GM21737 (cell line): ENCODE measurements at regions not wholly inside any gene's neighbourhood (a gene's known extent, or its start where the extent isn't known, plus 50 kb on each side); places are given as distances from the start of the nearest gene placed in this dataset.

ENCODE experiments used
- ATAC-seq: cut with Tn5 transposase; IDR thresholded peaks from one replicate; pipeline ENCODE4 v1.9.1; 2021; ENCODE audit warnings: mild to moderate bottlenecking, moderate library complexity; ENCODE audit not compliant: unreplicated experiment

DNA sequence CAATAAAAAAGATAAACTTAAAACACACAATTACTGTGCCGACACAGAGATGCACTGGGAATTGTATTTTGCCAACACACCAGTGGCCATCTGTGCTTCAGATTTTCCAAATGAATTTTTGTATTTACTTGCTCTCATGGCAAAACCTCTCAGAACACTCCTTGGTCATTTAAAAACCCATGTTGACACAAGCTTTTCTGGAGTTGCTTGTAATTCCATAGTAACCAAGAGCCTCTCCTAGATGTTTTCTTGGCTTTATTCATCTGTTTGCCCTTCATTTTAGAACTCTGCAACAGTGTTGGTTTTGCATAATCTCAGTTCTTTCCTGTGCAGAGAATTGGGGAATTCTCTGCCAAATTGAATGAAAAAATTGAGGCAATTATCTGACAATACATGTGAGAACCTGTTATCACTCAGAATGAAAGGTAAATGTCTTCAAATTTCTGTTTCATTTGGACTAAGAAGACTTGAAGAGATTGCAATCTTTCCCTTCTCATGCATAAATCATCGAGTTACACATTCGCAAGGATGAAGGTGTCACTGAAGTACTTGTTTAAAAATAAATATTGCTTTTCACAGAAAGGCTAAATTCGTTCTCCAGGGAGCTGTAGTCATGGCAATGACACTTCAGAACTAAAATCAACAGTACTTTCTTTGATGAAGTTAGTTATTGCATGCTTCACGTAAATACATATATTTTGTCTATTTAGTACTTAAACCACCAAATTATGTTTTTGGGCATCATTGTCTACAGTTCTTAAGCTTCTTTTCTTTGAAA lies 301.8 kb upstream of the CTSO start:
- no peak for ATAC-seq

DNA sequence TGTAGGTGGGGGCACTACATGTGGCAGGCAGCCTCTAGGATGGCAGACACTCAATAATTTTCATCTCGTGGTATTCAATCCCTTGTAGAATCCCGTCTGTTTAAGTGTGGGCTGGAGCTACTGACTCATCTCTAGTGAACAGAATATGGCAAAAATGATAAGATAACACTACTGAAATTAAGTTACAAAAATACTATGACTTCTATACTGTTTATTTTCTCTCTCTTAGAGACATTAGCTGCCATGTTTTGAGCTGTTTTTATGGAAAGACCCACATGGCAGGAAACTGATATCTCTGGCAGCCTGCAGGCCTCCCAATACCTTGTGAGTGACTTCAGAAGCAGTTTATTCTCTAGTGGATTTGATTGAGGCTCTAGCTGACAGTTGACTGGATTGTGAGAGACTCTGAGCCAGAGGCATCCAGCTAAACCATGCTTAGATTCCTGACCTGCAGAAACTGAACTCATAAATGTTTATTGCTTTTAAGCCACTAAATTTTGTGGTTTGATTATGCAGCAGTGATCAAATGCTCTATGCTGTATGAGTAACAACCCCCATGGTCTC lies 298.8 kb upstream of the CTSO start:
- no peak for ATAC-seq

DNA sequence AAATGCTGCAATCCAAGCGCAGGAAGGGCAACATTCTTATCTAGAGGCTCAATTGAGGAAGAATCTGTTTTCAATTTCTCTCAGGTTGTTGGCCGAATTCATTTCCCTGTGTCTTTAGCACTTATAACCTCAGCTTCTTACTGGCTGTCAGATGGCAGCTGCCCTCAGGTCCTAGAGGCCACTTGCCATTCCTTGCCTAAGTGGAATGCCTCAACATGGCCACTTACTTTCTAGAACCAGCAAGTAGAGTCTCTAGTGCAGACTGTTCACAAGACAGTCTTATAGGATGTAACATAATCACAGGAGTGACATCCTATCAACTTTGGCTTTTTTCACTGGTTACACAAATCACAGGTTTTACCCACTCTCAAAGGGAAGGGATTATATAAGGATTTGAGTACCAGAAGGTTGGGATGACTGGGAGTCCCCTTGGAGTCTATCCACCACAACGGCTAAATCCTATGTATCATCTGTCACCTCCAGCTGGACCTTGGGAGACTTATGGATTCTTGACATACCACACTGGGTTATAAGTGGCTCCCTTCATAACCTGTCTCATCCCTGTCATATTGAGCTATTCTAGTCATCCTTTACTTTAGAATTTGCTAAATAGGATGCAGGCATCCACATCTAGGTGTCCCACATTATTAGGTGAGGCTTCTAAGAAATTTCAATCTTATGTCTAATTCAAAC lies 297.9 kb upstream of the CTSO start:
- ATAC-seq, result no peak

DNA sequence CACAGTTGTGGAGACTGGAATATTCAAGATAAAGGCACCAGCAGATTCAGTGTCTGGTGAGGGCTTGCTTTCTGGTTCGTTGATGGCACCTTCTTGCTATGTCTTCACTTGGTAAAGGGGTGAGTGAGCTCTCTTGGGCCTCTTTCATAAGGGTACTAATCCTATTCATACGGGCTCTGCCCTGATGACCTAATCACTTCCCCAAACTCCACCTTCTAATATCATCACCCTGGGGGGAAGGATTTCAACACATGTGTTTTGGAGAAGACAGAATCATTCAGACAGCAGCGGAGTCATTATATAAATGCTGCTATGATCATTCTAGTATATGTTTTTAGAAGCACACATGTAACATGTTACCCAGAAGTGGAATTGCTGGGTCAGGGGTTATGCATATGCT lies 295.3 kb upstream of the CTSO start:
- ATAC-seq, result no peak

DNA sequence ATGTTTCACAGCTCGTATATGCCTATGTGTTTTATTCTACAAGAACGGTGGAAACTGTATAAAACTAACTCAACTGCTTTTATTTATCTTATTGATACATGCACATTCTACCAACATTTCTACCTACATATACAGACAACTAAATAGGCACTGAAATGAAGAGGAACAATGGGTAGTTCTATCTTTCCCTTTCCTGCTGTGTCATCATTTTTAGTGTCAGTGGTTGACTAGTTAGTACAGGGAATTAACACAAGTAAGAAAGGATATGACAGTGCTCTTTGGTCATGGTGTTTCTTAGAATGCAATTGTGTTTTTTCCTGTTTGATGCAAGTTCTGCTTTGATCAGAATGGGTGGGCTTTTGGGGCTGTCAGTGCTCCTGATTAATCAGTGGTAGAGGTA lies 293.8 kb upstream of the CTSO start:
- ATAC-seq, result no peak

DNA sequence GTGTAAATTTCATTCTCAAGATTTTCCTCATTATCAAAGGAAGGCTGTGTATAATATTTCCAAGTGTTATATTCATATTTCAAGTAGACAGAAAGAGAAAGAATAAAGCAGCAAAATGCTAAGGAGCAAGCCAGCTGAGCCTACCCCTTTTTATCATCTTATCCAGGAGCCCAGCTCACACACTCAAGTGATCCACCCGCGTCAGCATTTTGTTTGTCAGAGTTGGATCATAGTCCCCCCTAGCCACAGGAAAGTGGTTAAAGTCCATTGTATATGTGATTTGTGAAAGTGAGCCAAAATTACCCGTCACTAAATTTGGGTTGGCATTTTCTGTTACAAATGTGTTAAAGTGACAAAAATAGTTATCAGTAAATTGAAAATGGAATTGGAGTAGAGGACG lies 289.3 kb upstream of the CTSO start:
- ATAC-seq, result no peak

DNA sequence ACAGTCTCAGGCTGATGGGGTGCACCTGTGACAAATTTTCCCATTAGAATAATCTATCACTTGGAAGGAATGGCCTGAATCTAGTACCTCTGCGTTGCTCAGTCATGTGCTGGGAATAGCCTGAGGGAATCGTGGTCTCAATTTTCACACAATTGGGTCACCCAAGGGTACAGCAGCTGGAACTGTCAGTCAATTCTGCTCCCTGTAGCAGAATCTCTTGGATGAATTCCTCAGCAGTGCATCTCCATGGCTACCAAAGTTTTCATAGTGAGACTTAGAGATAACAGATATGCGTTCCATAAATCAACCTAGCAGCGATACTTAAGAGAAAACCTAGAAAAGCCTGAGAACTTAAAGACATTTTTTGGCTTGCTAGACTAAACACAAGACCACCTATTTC lies 288.7 kb upstream of the CTSO start:
- ATAC-seq, result no peak

DNA sequence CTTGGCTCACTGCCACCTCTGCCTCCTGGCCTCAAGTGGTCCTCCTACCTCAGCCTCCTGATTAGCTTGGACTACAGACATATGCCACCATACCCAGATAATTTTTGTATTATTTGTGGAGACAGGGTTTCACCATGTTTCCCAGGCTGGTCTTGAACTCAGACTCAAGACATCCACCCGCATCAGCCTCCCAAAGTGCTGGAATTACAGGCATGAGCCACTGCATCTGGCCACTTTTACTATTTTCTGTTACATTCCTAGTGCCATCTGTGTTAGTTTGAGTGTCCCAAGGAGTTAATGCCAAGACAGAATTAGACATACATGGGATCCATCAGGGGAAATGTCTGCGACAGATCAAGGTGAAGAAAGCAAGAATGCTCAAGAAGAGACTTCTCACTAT lies 288.2 kb upstream of the CTSO start:
- ATAC-seq, result no peak

DNA sequence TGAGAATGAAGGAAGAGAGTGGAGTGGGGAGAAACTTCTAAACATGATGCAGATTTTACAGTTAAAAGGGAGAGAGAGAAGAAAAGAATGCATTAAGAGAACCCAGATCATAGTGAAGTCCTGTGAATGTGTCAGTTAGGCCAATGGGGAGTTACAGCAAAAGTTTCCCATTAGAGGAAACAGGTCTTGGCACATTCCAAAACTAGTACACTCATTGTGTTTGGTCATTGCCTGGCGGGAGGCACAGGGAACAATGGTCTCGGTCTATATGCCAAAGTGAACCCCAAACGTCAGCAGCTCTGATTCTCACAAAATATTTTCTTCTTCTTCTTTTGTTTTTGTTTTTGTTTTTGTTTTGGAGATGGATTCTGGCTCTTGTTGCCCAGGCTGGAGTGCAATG lies 284.5 kb upstream of the CTSO start:
- no peak for ATAC-seq

DNA sequence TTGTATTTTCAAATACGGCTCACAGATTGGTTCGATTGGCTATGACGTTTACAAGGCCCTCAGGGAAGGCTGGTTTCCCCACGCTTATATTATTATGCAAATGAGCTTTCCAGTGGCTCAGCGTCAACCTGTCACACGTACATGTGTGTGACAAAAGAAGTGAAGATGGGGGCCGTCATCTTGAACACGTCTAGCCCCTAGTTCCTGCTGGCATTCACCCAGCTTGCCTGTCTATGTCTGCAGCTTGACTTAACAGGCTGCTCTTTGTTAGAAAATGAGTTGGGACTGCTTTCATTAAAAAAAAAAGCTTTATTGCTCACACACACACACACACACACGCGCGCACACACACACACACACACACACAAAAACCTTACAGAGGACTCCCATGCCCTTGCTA lies 283.6 kb upstream of the CTSO start:
- ATAC-seq, result no peak

DNA sequence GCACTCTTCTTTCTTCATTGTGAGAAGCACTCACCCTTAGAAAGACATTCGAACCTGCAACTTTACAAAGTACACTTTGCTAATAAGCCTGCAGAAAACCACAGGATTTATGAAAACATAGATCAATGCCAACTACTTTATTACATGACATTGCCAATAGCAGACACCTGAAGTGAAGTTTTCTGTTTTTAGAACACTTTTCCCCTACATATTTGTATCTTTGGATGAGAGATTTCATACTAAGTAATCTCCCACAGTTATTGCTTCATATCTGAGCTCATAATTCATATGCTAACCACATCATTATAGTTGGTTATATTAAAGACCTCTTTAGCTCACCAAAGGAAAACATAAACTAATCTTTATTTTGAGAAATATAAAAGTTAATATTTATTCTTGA lies 276.5 kb upstream of the CTSO start:
- no peak for ATAC-seq

DNA sequence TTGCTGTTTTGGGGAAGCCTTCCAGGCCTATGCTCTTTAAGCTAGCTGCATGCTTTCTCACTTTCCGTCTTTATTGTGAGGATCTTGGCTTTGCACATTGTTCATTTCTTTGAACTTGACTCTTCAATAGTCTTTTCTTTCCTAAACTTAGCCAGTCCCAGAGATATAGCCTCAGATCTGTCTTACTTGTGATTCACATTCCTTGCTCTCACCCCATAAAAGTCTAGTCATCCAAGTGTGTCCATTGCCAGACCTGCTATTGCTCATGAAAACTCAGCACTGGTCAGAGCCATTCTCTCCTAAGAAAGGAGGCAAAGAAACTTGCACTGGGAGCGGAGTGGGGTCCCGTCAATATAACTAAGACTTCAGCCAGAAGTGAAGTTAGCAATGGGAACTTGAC lies 275.0 kb upstream of the CTSO start:
- ATAC-seq, result no peak

DNA sequence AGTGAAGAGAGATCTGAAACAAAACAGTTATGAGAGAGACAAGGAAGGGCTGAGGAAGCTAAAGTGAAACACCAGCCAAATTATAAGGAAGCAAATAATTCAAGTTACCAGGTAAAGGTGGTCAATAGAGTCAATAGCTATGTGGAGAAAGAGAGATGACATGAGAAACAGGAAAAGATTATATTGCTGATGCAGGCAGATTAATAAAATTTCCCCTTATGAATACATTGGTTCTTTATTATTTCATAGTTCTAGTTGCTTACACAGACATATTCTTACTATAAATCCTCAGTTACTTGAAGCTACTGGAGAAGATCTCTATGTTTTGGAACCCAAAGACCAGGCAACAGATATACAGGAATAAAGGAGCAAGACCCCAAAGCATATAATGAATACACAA lies 273.7 kb upstream of the CTSO start:
- ATAC-seq, result no peak

DNA sequence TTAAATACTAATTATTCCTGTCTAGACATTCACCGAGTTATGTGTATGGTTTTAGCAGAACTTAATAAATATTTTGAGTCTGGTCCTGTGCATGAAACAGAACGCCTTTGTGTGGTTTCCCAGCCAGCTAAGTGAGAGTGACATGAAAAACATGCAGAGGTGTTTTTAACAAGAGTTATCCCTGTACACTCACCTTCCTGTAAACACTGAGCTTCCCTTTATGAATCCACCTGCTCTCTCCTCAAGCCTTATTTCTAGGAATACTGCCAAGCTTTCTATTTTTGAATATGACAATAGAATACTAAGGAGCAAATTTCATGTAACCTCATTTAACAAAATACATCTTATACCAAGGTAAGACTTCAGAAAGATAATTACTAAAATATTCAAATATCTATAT lies 270.3 kb upstream of the CTSO start:
- no peak for ATAC-seq

DNA sequence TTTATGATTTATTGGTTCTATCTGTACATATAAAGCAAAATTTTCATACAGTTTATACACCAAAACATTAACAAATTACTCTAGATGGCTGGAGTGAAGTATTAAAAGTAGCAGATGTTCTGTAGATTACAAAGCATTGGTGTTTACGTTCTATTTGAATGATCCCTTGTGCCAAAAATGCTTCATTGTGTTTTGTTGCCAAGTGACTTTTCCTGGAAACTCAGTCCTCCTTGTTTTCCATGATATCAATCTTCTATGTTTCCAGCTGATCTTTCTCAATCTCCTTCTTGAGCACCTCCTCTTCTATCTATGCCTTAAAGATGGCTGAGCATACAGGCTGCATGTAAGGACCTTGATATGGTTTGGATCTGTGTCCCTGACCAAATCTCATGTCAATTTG lies 263.6 kb upstream of the CTSO start:
- no peak for ATAC-seq

DNA sequence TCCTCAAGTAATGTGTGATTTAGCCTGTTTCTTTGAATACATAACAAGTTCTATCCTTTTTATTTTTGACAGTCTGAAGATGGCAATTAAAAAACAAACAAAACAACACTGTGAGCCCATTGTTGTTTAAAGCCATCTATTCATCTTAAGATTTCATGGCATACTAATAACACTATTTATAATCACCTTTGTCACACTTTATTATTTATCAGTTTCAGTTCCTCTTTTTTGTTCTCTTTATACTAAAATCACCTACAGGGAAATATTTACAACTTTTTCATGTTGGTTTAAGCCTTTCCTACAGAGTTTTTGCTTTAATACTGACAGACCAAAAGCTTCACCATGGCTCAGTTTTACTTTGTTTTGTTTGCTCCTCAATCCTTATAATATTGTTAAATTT lies 247.4 kb upstream of the CTSO start:
- ATAC-seq, result peak; percentile 85

DNA sequence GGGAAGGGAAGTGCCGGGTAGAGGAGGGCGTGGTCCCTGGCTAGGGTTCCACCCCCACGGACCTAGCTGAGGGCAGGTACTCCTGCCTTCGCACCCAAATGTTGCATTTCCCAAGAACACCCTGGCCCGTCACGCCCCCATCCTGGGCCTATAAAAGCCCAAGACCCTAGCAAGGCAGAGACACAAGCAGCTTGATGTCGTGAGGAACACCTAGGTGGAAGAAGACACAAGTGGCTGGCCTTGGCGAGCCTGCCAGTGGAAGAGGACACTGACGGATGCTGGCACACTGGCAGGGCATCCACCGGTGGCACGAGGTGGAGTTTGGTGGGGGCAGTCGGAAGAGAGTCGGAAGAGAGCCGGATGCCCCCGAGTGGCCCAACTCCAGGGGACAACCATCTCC lies 244.8 kb upstream of the CTSO start:
- no peak for ATAC-seq

DNA sequence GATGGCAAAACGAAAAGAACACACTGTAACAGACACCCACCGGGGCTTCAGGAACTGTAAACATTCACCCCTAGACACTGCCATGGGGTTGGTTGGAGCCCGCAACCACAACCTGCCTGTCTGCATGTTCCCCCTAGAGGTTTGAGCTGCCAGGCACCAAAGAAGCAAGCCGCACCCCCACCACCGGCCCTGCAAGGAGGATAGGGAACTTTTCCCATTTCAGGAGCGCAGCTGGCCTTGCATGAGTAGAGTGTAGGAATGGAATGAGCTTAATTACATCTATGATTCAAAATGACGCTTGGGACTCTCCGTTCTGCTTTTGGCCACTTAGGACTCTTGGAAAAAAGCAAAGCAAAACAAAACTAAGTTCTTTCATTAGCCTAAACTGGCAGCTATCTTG lies 243.6 kb upstream of the CTSO start:
- ATAC-seq, result no peak

DNA sequence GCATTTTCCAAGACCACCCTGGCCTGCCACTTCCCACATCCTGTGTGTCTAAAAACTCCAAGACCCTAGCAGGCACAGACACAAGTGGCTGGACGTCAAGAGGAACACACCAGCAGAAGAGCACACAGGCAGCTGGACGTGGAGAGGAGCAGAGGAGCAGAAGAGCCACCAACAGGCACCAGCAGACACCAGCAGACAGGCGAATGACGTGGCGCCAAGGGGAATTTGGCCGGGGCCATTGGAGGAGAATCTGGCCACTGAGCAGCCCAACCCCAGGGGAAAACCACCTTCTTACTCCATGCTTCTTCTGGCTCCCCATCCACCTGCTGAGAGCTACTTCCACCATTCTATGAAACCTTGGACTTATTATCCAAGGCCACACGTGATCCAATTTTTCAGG lies 243.1 kb upstream of the CTSO start:
- ATAC-seq, result no peak

DNA sequence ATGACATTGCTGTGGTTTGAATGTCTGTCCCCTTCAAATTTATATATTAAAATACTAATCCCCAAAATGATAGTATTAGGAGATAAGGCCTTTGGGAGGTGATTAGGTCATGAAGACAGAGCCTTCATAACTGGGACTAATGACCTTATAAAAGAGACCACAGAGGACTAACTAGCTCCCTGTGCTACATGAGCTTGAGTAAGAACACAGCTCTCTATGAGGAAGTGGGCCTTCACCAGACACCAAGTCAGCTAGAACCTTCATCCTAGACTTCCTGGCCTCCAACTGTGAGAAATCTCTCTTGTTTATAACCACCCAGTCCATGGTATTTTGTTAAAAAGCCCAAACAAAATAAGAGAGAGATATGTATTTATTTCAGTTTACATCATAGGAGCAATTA lies 242.2 kb upstream of the CTSO start:
- peak; percentile 87 for ATAC-seq

DNA sequence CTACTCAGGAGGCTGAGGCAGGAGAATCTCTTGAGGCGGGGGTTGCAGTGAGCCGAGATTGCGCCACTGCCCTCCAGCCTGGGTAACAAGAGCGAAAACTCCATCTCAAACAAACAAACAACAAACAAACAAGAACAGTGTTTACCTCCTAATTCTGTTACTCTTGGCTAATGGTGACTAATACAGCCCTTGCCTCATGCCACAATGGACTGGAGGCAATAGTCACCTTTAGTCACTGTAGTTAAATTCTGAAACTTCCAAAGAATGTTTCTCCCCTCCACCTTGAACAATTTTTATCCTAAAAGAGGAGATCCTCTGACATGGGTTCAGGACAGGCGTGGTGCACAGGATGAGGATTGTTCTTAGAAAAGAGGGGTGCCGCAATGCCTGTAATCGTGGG lies 241.2 kb upstream of the CTSO start:
- ATAC-seq, result no peak

DNA sequence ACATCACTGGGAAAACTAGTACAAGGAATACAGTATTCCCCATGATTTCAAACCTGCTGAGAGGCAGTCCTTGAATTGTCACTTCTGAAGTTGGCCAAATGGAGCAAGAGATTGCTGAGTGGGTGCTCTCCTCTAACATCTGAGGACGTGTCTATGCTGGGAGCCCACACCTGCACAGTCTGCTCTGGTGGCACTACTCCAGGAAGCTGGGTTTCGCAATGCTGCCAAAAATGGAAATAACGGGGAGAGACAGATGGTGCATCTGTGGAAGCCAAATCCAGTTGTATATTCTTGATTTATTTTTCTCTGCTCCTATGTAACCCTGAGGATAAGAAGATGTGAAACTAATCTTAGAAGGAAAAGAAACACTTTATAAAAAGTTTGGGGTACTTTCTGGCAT lies 240.1 kb upstream of the CTSO start:
- no peak for ATAC-seq

DNA sequence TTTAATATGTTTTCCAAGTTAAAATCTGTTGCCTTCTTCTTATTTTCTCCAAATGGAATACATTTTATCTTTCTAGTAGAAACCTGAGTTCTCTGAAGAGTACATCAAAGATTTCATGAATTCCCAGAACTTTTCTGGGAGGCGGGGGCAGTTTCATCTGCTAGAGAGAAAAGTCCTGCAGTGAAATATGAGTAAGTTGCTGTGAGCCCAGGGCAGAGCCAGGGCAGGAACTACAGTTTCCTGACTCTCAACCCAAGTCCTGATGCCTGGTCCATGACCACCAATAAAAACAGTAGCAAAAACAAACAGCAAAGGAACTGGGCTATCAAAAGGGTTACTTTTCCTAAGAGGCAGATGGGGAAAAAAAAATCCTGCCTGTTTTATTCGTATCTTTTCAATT lies 239.4 kb upstream of the CTSO start:
- no peak for ATAC-seq
